ENCODE measurements at regions not wholly inside any gene's neighbourhood (a gene's known extent, or its start where the extent isn't known, plus 50 kb on each side); places are given as distances from the start of the nearest gene placed in this dataset.
"Not testable (repeated sequence)": the region's sequence is repeated elsewhere in the genome, so short reads cannot be mapped to it uniquely, and the experiment has no call there.

GRCh38 chr3:87135412-87135811, 91.7 kb upstream of the CHMP2B start:
- Mint-ChIP-seq H3K9me3 (peaks cover 8% of the 10 kb centered on the region), H3K27ac (no peak overlapping the region), H3K4me3 (no peak overlapping the region), H3K27me3 (ENCODE audit: low read depth) (no peaks in the 10 kb centered on the region), H3K36me3 (ENCODE audit: low read depth) (no peaks in the 10 kb centered on the region), H3K4me1 (ENCODE audit: low read depth) (no peaks in the 10 kb centered on the region)
- no peak for DNase-seq
- CTCF ChIA-PET = no interaction called here
- intact Hi-C loops (cut with micrococcal nuclease) = no loop called here

GRCh38 chr3:87132801-87133200, 94.3 kb upstream of the CHMP2B start:
- H3K9me3 Mint-ChIP-seq = no peaks in the 10 kb centered on the region
- no peaks in the 10 kb centered on the region for H3K4me1 Mint-ChIP-seq (ENCODE audit: low read depth)

GRCh38 chr3:87128006-87128405, 99.1 kb upstream of the CHMP2B start:
- Mint-ChIP-seq H3K9me3 (no peaks in the 10 kb centered on the region), H3K4me1 (ENCODE audit: low read depth) (no peaks in the 10 kb centered on the region), H3K36me3 (ENCODE audit: low read depth) (no peaks in the 10 kb centered on the region), H3K4me3 (no peak overlapping the region), H3K27me3 (ENCODE audit: low read depth) (peaks cover 2% of the 10 kb centered on the region), H3K27ac (no peak overlapping the region)
- DNase-seq = no peak
- CTCF ChIA-PET = no interaction called here
- intact Hi-C loops (cut with micrococcal nuclease) = no loop called here

More at GRCh38 chr3:87132801-87133200, 94.3 kb upstream of the CHMP2B start:
- H3K27ac Mint-ChIP-seq = no peak overlapping the region
- intact Hi-C loops (cut with micrococcal nuclease) = no loop called here
- CTCF ChIA-PET = no interaction called here
- no peak for DNase-seq
- peaks cover 2% of the 10 kb centered on the region for H3K27me3 Mint-ChIP-seq (ENCODE audit: low read depth)
- H3K36me3 Mint-ChIP-seq (ENCODE audit: low read depth) = no peaks in the 10 kb centered on the region
- H3K4me3 Mint-ChIP-seq = no peak overlapping the region

- no peaks in the 10 kb centered on the region for H3K4me1 Mint-ChIP-seq (ENCODE audit: low read depth)
- intact Hi-C loops (cut with micrococcal nuclease) = no loop called here
- H3K4me3 Mint-ChIP-seq = no peak overlapping the region
- H3K9me3 Mint-ChIP-seq = no peaks in the 10 kb centered on the region
- H3K36me3 Mint-ChIP-seq (ENCODE audit: low read depth) = no peaks in the 10 kb centered on the region
- peaks cover 2% of the 10 kb centered on the region for H3K27me3 Mint-ChIP-seq (ENCODE audit: low read depth)
- H3K27ac Mint-ChIP-seq = no peak overlapping the region
- CTCF ChIA-PET = no interaction called here
- no peak for DNase-seq
These were observed 99.8 kb upstream of the CHMP2B start for GRCh38 chr3:87127281-87127680.

GRCh38 chr3:87126321-87126720, 100.8 kb upstream of the CHMP2B start:
- H3K27ac Mint-ChIP-seq = no peak overlapping the region
- no peaks in the 10 kb centered on the region for H3K36me3 Mint-ChIP-seq (ENCODE audit: low read depth)
- intact Hi-C loops (cut with micrococcal nuclease) = no loop called here
- H3K9me3 Mint-ChIP-seq = no peaks in the 10 kb centered on the region
- H3K4me3 Mint-ChIP-seq = no peak overlapping the region
- no peak for DNase-seq
- no peaks in the 10 kb centered on the region for H3K4me1 Mint-ChIP-seq (ENCODE audit: low read depth)
- H3K27me3 Mint-ChIP-seq (ENCODE audit: low read depth) = peaks cover 2% of the 10 kb centered on the region
- CTCF ChIA-PET = no interaction called here

GRCh38 chr3:87125116-87125515, 102.0 kb upstream of the CHMP2B start:
- Mint-ChIP-seq H3K36me3 (ENCODE audit: low read depth) (no peaks in the 10 kb centered on the region), H3K4me1 (ENCODE audit: low read depth) (no peaks in the 10 kb centered on the region), H3K27me3 (ENCODE audit: low read depth) (peaks cover 2% of the 10 kb centered on the region), H3K27ac (no peak overlapping the region), H3K4me3 (no peak overlapping the region), H3K9me3 (no peaks in the 10 kb centered on the region)
- CTCF ChIA-PET = no interaction called here
- DNase-seq = no peak
- intact Hi-C loops (cut with micrococcal nuclease) = no loop called here

GRCh38 chr3:87122766-87123165, 104.3 kb upstream of the CHMP2B start:
- Mint-ChIP-seq H3K36me3 (ENCODE audit: low read depth) (no peaks in the 10 kb centered on the region), H3K9me3 (no peaks in the 10 kb centered on the region), H3K27ac (no peak overlapping the region), H3K27me3 (ENCODE audit: low read depth) (no peaks in the 10 kb centered on the region), H3K4me3 (no peak overlapping the region), H3K4me1 (ENCODE audit: low read depth) (no peaks in the 10 kb centered on the region)
- no peak for DNase-seq
- intact Hi-C loops (cut with micrococcal nuclease) = no loop called here
- CTCF ChIA-PET = interaction anchor here (0.6 kb wide), 1 partner anchor 23 kb away, joined by 3 read pairs; no protein-coding TSS in a partner anchor

- Mint-ChIP-seq H3K36me3 (ENCODE audit: low read depth) (no peaks in the 10 kb centered on the region), H3K9me3 (no peaks in the 10 kb centered on the region), H3K4me3 (no peak overlapping the region), H3K27me3 (ENCODE audit: low read depth) (no peaks in the 10 kb centered on the region), H3K4me1 (ENCODE audit: low read depth) (no peaks in the 10 kb centered on the region), H3K27ac (no peak overlapping the region)
- no peak for DNase-seq
- intact Hi-C loops (cut with micrococcal nuclease) = no loop called here
- CTCF ChIA-PET = no interaction called here
These were observed 105.3 kb upstream of the CHMP2B start for GRCh38 chr3:87121856-87122255.

- H3K9me3 Mint-ChIP-seq = no peaks in the 10 kb centered on the region
- CTCF ChIA-PET = no interaction called here
- H3K27me3 Mint-ChIP-seq (ENCODE audit: low read depth) = no peaks in the 10 kb centered on the region
- intact Hi-C loops (cut with micrococcal nuclease) = no loop called here
- H3K27ac Mint-ChIP-seq = no peak overlapping the region
- no peaks in the 10 kb centered on the region for H3K4me1 Mint-ChIP-seq (ENCODE audit: low read depth)
- no peak for DNase-seq
- H3K4me3 Mint-ChIP-seq = no peak overlapping the region
- no peaks in the 10 kb centered on the region for H3K36me3 Mint-ChIP-seq (ENCODE audit: low read depth)
These were observed 106.2 kb upstream of the CHMP2B start for GRCh38 chr3:87120881-87121280.

- Mint-ChIP-seq H3K36me3 (ENCODE audit: low read depth) (no peaks in the 10 kb centered on the region), H3K9me3 (no peaks in the 10 kb centered on the region), H3K27me3 (ENCODE audit: low read depth) (no peaks in the 10 kb centered on the region), H3K27ac (no peak overlapping the region), H3K4me3 (no peak overlapping the region), H3K4me1 (ENCODE audit: low read depth) (no peaks in the 10 kb centered on the region)
- CTCF ChIA-PET = no interaction called here
- intact Hi-C loops (cut with micrococcal nuclease) = no loop called here
- DNase-seq = no peak
These were observed 106.9 kb upstream of the CHMP2B start for GRCh38 chr3:87120236-87120635.

- Mint-ChIP-seq H3K36me3 (ENCODE audit: low read depth) (peaks cover 2% of the 10 kb centered on the region), H3K4me1 (ENCODE audit: low read depth) (no peaks in the 10 kb centered on the region), H3K4me3 (no peak overlapping the region), H3K9me3 (peaks cover 10% of the 10 kb centered on the region), H3K27me3 (ENCODE audit: low read depth) (no peaks in the 10 kb centered on the region), H3K27ac (no peak overlapping the region)
- CTCF ChIA-PET = no interaction called here
- DNase-seq = no peak
- intact Hi-C loops (cut with micrococcal nuclease) = no loop called here
These were observed 117.6 kb upstream of the CHMP2B start for GRCh38 chr3:87109465-87109864.

GRCh38 chr3:87101861-87102625, 111.1 kb upstream of the VGLL3 start:
- H3K27ac Mint-ChIP-seq = no peak overlapping the region
- no peak overlapping the region for H3K4me3 Mint-ChIP-seq
- H3K4me1 Mint-ChIP-seq (ENCODE audit: low read depth) = no peaks in the 10 kb centered on the region
- H3K36me3 Mint-ChIP-seq (ENCODE audit: low read depth) = peaks cover 2% of the 10 kb centered on the region
- H3K9me3 Mint-ChIP-seq = peaks cover 5% of the 10 kb centered on the region
- no peak for DNase-seq
- CTCF ChIA-PET = interaction anchor here (0.6 kb wide), 1 partner anchor 1233 kb away, joined by 5 read pairs; no protein-coding TSS in a partner anchor
- peaks cover 3% of the 10 kb centered on the region for H3K27me3 Mint-ChIP-seq (ENCODE audit: low read depth)
- intact Hi-C loops (cut with micrococcal nuclease) = no loop called here

GRCh38 chr3:87097733-87098132, 106.8 kb upstream of the VGLL3 start:
- H3K36me3 Mint-ChIP-seq (ENCODE audit: low read depth); DNase-seq; H3K4me3 Mint-ChIP-seq; intact Hi-C loops (cut with micrococcal nuclease); H3K9me3 Mint-ChIP-seq; CTCF ChIA-PET; H3K4me1 Mint-ChIP-seq (ENCODE audit: low read depth); H3K27me3 Mint-ChIP-seq (ENCODE audit: low read depth); H3K27ac Mint-ChIP-seq: not testable (repeated sequence)

Measured in activated naive CD4-positive, alpha-beta T cell treated with anti-CD3 and anti-CD28 coated beads for 36 hours (primary cell).